DMS53 treated with DMSO at 0.1 percent for 48 hours (cell line): ENCODE measurements at regions not wholly inside any gene's neighbourhood (a gene's known extent, or its start where the extent isn't known, plus 50 kb on each side); places are given as distances from the start of the nearest gene placed in this dataset.
"Not testable (repeated sequence)": the region's sequence is repeated elsewhere in the genome, so short reads cannot be mapped to it uniquely, and the experiment has no call there.

Experiments
- DNase-seq: peaks from one replicate; lab custom pipeline; 2025; ENCODE audit not compliant: unreplicated experiment; lab: John Stamatoyannopoulos, UW

GRCh38 chr5:93225748-93226147 is 355.3 kb downstream of the NR2F1-AS1 start:
- no peak for DNase-seq

DNA sequence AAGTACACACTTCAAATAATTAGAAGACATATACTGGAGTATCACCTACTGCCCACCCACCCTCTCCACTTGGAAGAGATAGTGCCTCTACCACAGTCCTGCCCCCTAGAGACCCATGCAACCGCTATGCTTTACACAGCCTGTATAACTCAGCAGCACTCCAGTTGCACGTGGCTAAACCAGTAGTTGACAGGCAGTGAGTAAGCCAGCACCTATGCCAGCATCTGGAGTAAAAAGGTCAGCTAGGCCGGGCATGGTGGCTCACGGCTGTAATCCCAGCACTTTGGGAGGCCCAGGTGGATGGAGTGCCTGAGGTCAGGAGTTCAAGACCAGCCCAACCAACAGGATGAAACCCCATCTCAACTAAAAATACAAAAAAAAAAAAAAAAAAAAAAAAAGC is 356.4 kb downstream of the NR2F1-AS1 start:
- no peak for DNase-seq

GRCh38 chr5:93221773-93222172 is 359.2 kb downstream of the NR2F1-AS1 start:
- no peak for DNase-seq

DNA sequence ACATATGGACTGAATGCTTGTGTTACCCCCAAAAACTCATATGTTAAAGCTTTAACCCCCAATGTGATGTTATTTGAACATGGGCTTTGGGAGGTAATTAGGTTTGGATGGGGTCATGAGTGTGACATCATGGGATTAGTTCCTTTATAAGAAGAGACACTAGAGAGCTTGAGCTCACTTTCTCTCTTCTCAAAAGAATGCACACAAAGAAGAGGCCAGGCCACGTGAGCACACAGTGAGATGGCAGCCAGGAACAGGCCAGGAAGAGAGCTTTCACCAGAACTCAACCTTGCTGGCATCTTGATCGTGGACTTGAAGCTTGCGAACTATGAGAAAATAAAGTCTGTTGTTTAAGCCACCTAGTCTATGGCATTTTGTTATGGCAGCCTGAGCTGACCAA is 360.6 kb downstream of the NR2F1-AS1 start:
- no peak for DNase-seq

DNA sequence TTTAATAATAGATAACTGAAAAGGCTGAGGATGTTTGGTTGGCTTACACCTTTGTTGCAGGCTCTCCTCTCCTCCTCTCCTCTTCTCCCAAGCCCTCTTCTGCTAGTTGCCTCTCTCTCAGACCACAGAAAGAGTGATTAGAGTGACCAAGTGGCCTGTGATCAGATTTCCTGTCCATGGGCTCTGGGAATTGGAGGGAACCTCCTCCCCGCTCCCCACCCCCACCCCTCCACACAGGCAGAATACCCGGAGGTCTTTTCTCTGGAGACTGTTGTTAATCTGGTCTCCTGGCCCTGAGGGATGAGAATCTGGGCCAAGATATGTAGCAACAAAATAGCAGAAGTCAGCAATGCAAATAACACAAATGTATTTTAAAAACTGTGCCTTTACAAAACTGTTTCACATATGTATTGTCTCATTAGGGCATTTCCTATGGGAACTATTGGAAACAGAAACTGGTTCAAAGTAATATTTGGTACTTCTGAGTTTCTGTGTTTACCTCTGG is 361.3 kb downstream of the NR2F1-AS1 start:
- no peak for DNase-seq

- DNase-seq: not testable (repeated sequence)
Measured at GRCh38 chr5:93213111-93213794, 367.8 kb downstream of the NR2F1-AS1 start.

DNA sequence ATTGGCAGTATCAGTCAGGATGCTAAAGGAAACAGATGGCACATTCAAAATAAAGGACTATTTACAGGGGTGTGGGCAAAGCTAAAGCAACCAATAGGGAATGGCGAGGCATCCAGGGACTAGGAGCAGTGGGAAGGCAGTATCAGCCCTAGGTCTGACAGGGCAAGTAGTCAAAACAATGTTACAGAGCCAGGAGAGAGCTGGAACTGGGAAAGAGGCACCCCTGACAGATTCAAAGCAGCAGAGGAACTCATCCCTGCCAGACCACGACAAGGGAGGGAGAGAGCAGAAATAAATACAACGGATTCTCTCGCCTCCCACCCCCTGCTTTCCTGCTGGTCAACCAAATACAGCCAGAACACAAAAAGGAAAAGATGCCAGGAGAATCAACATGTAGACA is 371.5 kb downstream of the NR2F1-AS1 start:
- DNase-seq: no peak

DNA sequence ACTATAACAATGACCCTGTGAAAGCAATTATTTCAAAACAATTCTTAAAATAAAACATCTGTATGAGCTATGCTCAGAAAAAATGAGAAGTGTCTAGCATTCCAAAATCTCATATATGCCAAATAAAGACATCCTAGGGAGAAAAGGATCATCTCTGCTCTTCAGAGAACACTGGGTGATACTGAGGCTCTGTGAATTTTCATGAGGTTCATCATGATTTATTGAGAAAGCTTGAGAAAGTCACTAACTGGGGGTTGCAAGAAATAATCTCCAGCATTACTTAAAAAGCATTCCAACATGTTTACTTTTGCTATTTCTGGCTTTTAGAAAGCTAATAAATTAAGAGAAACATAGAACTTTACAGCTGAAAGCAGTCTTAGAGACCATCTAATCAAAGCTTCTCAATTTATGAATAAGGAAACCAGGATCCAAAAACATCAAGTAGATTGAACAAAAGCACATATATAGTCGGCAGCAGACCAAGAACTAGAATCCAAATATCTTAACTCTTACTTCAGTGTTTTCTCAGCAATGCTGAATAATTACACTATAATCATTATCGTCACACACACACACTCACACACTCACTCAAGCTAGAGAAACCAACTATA is 372.8 kb downstream of the NR2F1-AS1 start:
- DNase-seq: no peak

- no peak for DNase-seq
Measured at GRCh38 chr5:93206203-93206602, 374.8 kb downstream of the NR2F1-AS1 start.

- DNase-seq: no peak
Measured at GRCh38 chr5:93201061-93201460, 380.0 kb downstream of the NR2F1-AS1 start.

DNA sequence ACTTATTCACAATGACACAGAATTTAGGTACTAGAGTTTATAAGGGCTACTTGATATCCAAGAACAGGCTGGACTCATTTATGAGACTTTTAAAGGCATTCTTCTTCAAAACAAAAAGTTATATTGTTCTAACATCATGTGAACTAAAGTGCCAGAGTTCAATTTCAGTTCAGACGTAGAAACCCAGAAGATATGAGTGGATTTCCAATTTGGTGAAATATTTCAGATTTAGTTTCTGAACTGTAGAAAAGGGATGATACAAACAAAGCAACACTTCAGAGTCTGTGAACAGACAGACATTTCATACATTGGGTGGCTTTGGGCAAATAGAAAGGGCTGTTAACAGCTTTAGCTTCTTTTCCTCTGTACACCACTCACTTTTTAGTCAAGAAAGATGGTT is 384.0 kb downstream of the NR2F1-AS1 start:
- no peak for DNase-seq

GRCh38 chr5:93193431-93194347 is 387.3 kb downstream of the NR2F1-AS1 start:
- DNase-seq: no peak

- no peak for DNase-seq
Measured at GRCh38 chr5:93192683-93193082, 388.3 kb downstream of the NR2F1-AS1 start.

DNA sequence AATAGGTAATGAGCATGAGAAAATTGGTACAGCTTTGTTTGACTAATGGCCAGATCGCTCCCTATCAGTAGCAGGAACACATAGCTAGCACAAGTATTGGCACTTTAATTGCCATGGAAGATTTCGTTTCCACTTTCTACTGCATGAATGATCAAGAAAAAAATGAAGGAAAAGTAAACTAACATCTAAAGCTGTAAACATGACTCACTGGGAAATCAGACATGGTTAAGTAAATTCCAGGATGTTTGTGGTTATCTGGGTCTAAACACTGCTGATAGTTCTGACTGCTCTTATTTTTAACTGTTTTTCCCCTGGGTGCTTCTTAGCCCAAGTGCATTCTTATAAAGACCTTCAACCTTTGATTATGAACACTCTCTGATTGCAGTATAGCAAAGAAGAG is 388.9 kb downstream of the NR2F1-AS1 start:
- DNase-seq: peak; percentile 94

DNA sequence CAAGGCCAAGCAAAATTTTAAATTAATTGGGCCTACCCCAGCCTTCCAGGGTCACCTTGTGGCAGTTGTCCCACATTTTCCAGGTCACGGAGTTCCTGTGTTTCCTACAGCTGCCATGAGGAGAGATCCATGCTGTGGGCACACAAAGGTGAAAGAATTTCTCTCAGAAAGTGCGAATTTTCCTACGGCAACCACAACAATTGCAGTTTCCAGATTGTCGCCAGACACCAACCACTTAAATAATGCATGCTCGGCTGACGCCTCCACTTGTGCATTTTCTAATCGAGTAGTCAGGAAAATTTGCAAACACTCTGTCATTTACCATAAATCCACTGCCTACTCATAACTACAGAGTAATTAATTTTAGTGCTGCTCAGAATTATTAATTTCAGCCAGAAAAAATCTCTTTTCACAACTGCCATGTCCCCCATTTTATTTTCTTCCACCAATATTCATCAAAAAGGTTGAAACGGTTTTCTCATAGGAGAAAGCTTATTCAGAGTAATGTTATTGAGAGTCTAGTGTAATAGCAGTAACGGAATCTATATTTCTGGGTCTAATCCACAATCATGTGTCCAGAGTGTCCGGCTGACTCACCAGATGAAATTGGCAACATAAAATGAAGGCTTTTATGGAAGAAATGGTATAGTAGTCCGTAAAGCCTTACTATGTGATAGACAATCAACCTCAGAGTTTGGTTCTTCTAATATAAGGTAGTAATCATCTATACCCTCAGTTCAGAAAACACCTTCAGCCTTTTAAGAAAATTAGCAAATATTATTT is 389.8 kb downstream of the NR2F1-AS1 start:
- no peak for DNase-seq

GRCh38 chr5:93189707-93190120 is 391.3 kb downstream of the NR2F1-AS1 start:
- peak; percentile 36 for DNase-seq

- no peak for DNase-seq
Measured at GRCh38 chr5:93188876-93189485, 392.0 kb downstream of the NR2F1-AS1 start.

- no peak for DNase-seq
Measured at GRCh38 chr5:93186076-93186682, 394.8 kb downstream of the NR2F1-AS1 start.

DNA sequence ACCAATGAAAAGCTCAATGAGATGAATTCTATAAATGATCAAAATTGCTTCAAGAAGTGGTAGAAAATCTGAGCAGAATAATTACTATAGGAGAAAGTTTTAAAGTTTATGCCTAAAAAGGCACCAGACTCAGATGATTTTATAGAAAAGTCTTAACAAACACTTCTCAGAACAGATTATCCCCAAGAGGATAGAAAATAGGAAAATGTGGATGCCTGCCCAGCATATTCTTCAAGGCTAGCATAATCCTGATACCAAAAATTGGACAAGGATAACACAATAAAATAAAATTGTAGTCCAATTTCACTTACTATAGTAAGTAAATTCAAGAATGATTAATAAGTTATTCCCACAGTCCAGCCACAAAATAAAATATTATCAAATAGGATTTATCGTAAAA is 397.0 kb downstream of the NR2F1-AS1 start:
- no peak for DNase-seq

GRCh38 chr5:93179466-93179865 is 401.6 kb downstream of the NR2F1-AS1 start:
- no peak for DNase-seq
